ENCODE measurements at regions not wholly inside any gene's neighbourhood (a gene's known extent, or its start where the extent isn't known, plus 50 kb on each side); places are given as distances from the start of the nearest gene placed in this dataset.

- no peak for TF ChIP-seq POLR2A (IDR thresholded peaks at IDR 0.05; ENCODE audit: low read length)
- TF ChIP-seq GATA1 (IDR thresholded peaks at IDR 0.05; ENCODE audit: low read depth, low read length): no peak
Measured at GRCh38 chr9:129554649-129555048, 66.3 kb downstream of the C9orf50 start.

All from erythroblast (primary cell).